ENCODE measurements at regions not wholly inside any gene's neighbourhood (a gene's known extent, or its start where the extent isn't known, plus 50 kb on each side); places are given as distances from the start of the nearest gene placed in this dataset.

DNA sequence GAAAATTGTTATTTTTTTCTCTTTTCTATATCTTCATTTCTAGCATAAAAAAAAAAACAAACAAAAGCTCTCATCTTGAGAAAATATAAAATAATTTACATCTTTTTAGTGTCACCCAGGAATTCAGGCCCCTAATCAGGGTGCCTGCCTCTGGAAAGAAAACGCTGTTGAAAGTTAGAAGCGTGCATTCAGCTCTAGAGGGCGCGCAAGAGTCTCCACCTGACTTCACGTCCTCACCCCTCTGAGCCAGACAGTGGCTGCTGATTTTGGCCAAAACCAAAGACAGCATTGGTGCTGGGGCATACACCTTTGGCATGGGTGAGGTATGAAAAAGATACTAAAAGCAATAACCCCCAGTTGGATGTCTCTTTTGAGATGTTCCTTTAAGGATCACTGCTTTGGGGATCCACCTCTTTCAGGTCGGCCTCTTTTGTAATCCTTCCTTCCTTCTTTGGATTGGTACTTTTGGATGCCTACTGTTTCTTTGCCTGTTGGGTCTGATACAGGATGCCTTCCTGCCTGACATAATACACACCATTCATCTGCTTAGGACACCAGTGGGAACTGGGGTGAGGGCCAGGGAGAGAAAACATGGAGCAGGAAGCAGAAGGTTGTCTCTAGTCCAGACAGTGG, 77.6 kb upstream of the CHRM3 start:
- Histone ChIP-seq H3K36me3 (replicated peaks in 1 of 2; ENCODE audit: control insufficient read depth in 1 of 2, insufficient read depth in 2 of 2, low read length in 2 of 2) (no peaks in the 10 kb centered on the region), H3K27me3 (ENCODE audit: control insufficient read depth in 1 of 2, insufficient read depth in 2 of 2, low read length in 2 of 2) (no peaks in the 10 kb centered on the region), H3K79me2 (ENCODE audit: insufficient read depth, low read length) (no peaks in the 10 kb centered on the region), H4K20me1 (ENCODE audit: insufficient read depth, low read length) (no peaks in the 10 kb centered on the region), H3K4me3 (replicated peaks in 1 of 3; ENCODE audit: insufficient read depth in 1 of 3, low read depth in 2 of 3, low read length in 3 of 3) (no peak overlapping the region), H3K9me3 (ENCODE audit: low read length) (peaks cover 85% of the 10 kb centered on the region), H3K27ac (ENCODE audit: extremely low read length, insufficient read depth, low read length) (no peak overlapping the region), H2AFZ (ENCODE audit: low read length) (no peak overlapping the region), H3K4me1 (ENCODE audit: insufficient read depth, low read length) (no peaks in the 10 kb centered on the region), H3K4me2 (ENCODE audit: low read depth, low read length) (no peak overlapping the region), H3K9ac (ENCODE audit: insufficient read depth, low read depth, low read length) (no peak overlapping the region)
- FAIRE-seq (no peak), ATAC-seq (no peak), DNase-seq (ENCODE audit: low spot score) (no peak)
- POLR2A ChIA-PET = no interaction called here
- CTCF ChIA-PET (ENCODE audit: low intra/inter-chr PET ratio, low total read pairs) = no interaction called here
- BruUV-seq (replicated peaks) = no TSS peak
- in situ Hi-C loops (cut with HindIII; ENCODE audit: extremely low pct_ligation_motif_present, low pct_unique_long_range_greater_than_20kb) (no loop called here), intact Hi-C loops (cut with micrococcal nuclease; ENCODE audit: unreplicated experiment) (no loop called here)
- TF ChIP-seq CTCF (CRISPR knock-in tag; IDR thresholded peaks at IDR 0.05) = 0 out of 2 replicates have a peak, but pooled peaks have one; percentile 10
- TF ChIP-seq, protein P1, sequence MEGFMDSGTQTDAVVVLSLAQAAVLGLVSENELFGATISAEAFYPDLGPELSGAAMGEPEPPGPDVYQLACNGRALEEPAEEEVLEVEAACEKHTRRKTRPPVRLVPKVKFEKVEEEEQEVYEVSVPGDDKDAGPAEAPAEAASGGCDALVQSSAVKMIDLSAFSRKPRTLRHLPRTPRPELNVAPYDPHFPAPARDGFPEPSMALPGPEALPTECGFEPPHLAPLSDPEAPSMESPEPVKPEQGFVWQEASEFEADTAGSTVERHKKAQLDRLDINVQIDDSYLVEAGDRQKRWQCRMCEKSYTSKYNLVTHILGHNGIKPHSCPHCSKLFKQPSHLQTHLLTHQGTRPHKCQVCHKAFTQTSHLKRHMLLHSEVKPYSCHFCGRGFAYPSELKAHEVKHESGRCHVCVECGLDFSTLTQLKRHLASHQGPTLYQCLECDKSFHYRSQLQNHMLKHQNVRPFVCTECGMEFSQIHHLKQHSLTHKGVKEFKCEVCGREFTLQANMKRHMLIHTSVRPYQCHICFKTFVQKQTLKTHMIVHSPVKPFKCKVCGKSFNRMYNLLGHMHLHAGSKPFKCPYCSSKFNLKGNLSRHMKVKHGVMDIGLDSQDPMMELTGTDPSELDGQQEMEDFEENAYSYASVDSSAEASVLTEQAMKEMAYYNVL (CRISPR knock-in tag; IDR thresholded peaks at IDR 0.05; ENCODE audit: borderline replicate concordance) = no peak
- WGBS (ENCODE audit: low lambda C conversion rate) = 14% methylated on average over 6 of the region's 6 CpGs

GRCh38 chr1:239307886-239308285, 78.5 kb upstream of the CHRM3 start:
- Histone ChIP-seq H3K27ac (ENCODE audit: extremely low read length, insufficient read depth, low read length) (no peak overlapping the region), H3K79me2 (ENCODE audit: insufficient read depth, low read length) (no peaks in the 10 kb centered on the region), H3K9me3 (ENCODE audit: low read length) (peaks cover 79% of the 10 kb centered on the region), H4K20me1 (ENCODE audit: insufficient read depth, low read length) (no peaks in the 10 kb centered on the region), H3K4me2 (ENCODE audit: low read depth, low read length) (no peak overlapping the region), H3K36me3 (replicated peaks in 1 of 2; ENCODE audit: control insufficient read depth in 1 of 2, insufficient read depth in 2 of 2, low read length in 2 of 2) (no peaks in the 10 kb centered on the region), H2AFZ (ENCODE audit: low read length) (no peak overlapping the region), H3K9ac (ENCODE audit: insufficient read depth, low read depth, low read length) (no peak overlapping the region), H3K4me1 (ENCODE audit: insufficient read depth, low read length) (no peaks in the 10 kb centered on the region), H3K4me3 (replicated peaks in 1 of 3; ENCODE audit: insufficient read depth in 1 of 3, low read depth in 2 of 3, low read length in 3 of 3) (no peak overlapping the region), H3K27me3 (ENCODE audit: control insufficient read depth in 1 of 2, insufficient read depth in 2 of 2, low read length in 2 of 2) (no peaks in the 10 kb centered on the region)
- intact Hi-C loops (cut with micrococcal nuclease; ENCODE audit: unreplicated experiment) = no loop called here
- CTCF ChIA-PET (ENCODE audit: low intra/inter-chr PET ratio, low total read pairs) = no interaction called here
- no TSS peak for BruUV-seq (replicated peaks)
- WGBS (ENCODE audit: low lambda C conversion rate) = 22% methylated on average over 2 of the region's 2 CpGs
- DNase-seq (ENCODE audit: low spot score) (no peak), FAIRE-seq (no peak), ATAC-seq (no peak)
- POLR2A ChIA-PET = no interaction called here
- in situ Hi-C loops (cut with HindIII; ENCODE audit: extremely low pct_ligation_motif_present, low pct_unique_long_range_greater_than_20kb) = no loop called here
- TF ChIP-seq, protein P2, sequence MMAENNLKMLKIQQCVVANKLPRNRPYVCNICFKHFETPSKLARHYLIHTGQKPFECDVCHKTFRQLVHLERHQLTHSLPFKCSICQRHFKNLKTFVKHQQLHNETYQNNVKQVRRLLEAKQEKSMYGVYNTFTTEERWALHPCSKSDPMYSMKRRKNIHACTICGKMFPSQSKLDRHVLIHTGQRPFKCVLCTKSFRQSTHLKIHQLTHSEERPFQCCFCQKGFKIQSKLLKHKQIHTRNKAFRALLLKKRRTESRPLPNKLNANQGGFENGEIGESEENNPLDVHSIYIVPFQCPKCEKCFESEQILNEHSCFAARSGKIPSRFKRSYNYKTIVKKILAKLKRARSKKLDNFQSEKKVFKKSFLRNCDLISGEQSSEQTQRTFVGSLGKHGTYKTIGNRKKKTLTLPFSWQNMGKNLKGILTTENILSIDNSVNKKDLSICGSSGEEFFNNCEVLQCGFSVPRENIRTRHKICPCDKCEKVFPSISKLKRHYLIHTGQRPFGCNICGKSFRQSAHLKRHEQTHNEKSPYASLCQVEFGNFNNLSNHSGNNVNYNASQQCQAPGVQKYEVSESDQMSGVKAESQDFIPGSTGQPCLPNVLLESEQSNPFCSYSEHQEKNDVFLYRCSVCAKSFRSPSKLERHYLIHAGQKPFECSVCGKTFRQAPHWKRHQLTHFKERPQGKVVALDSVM (CRISPR knock-in tag; IDR thresholded peaks at IDR 0.05) = no peak
- TF ChIP-seq, protein P3, sequence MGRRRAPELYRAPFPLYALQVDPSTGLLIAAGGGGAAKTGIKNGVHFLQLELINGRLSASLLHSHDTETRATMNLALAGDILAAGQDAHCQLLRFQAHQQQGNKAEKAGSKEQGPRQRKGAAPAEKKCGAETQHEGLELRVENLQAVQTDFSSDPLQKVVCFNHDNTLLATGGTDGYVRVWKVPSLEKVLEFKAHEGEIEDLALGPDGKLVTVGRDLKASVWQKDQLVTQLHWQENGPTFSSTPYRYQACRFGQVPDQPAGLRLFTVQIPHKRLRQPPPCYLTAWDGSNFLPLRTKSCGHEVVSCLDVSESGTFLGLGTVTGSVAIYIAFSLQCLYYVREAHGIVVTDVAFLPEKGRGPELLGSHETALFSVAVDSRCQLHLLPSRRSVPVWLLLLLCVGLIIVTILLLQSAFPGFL (CRISPR knock-in tag; IDR thresholded peaks at IDR 0.05) = no peak
- TF ChIP-seq ATM (IDR thresholded peaks at IDR 0.05; ENCODE audit: borderline replicate concordance) (no peak), FOXO4 (CRISPR knock-in tag; conservative IDR thresholded peaks at IDR 0.05) (no peak), TMF1 (CRISPR knock-in tag; IDR thresholded peaks at IDR 0.05; ENCODE audit: low read depth) (no peak)
